Mucosa of descending colon (tissue), 3 donors: ENCODE measurements at regions not wholly inside any gene's neighbourhood (a gene's known extent, or its start where the extent isn't known, plus 50 kb on each side); places are given as distances from the start of the nearest gene placed in this dataset.

Source experiments
- ATAC-seq: fragments of 200-7000 bp; cut with Tn5 transposase; one replicate; pipeline ENCODE4 v1.9.1; 2020; ENCODE audit warnings: mild to moderate bottlenecking, moderate library complexity
- DNase-seq, 3 donors: peaks; one replicate each; pipeline ENCODE4 v3.0.0-alpha.2; 2020
- H3K36me3 ChIP-seq: fragments of 200-600 bp; one replicate; pipeline ENCODE4 v1.8.0; 2021; ENCODE audit warnings: low read depth, mild to moderate bottlenecking
- H3K4me1 ChIP-seq: fragments of 200-600 bp; one replicate; pipeline ENCODE4 v1.8.0; 2021; ENCODE audit warnings: low read depth, mild to moderate bottlenecking
- H3K4me3 ChIP-seq: fragments of 200-600 bp; one replicate; pipeline ENCODE4 v1.8.0; 2021; ENCODE audit warnings: mild to moderate bottlenecking
- H3K9me3 ChIP-seq: fragments of 200-600 bp; one replicate; pipeline ENCODE4 v1.8.0; 2021; ENCODE audit warnings: mild to moderate bottlenecking
- intact Hi-C, 2 donors: fragments of 100-400 bp; cut with DNase I in 1 of 2; cut with micrococcal nuclease in 1 of 2; formaldehyde crosslinking; loops; one replicate each; pipeline versions ENCODE4 v1.11.0 to v1.11.1; 2022; cut with DNase I, micrococcal nuclease
- TF ChIP-seq, protein P1 (sequence below): fragments of 200-600 bp; IDR thresholded peaks from one replicate; pipeline ENCODE4 v1.8.0; 2022; ENCODE audit warnings: antibody characterized with exemption, mild to moderate bottlenecking
- donor health status: DM: no; HTN: no; CAD: no; lungs with moderate emphysema.
- donor health status: DM: no; HTN: no; CAD: no.
- donor health status: DM: no; HTN: yes; CAD: no.

- H3K4me3 ChIP-seq: no peak overlapping the region
- H3K4me1 ChIP-seq: no peaks in the 10 kb centered on the region
- H3K36me3 ChIP-seq: no peaks in the 10 kb centered on the region
- ATAC-seq: no peak
- no peak for DNase-seq
- no peaks in the 10 kb centered on the region for H3K9me3 ChIP-seq
- TF ChIP-seq, protein P1, sequence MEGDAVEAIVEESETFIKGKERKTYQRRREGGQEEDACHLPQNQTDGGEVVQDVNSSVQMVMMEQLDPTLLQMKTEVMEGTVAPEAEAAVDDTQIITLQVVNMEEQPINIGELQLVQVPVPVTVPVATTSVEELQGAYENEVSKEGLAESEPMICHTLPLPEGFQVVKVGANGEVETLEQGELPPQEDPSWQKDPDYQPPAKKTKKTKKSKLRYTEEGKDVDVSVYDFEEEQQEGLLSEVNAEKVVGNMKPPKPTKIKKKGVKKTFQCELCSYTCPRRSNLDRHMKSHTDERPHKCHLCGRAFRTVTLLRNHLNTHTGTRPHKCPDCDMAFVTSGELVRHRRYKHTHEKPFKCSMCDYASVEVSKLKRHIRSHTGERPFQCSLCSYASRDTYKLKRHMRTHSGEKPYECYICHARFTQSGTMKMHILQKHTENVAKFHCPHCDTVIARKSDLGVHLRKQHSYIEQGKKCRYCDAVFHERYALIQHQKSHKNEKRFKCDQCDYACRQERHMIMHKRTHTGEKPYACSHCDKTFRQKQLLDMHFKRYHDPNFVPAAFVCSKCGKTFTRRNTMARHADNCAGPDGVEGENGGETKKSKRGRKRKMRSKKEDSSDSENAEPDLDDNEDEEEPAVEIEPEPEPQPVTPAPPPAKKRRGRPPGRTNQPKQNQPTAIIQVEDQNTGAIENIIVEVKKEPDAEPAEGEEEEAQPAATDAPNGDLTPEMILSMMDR: no peak
- intact Hi-C loops: no loop called here
Observed at GRCh38 chr9:29339387-29339786, 1766.1 kb upstream of the C9orf72 start.

DNA sequence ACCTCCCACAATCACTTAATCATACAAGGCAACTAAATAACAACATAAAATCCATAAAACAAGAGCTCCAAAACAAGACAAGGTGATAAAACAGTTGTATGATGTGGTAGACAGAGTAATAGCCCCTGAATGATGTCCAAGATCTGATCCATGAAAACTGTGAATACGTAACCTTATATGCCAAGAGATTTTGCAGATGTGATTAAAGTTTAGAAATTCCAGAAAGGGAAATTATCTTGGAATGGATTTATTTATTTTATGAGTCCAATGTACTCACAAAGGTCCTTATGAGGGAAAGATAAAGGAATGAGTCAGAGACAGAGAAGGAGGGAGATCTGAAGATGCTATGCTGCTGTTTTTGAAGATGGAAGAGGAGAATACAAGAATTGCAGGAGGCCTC, 1775.7 kb upstream of the C9orf72 start:
- Histone ChIP-seq H3K4me3 (no peak overlapping the region), H3K9me3 (no peaks in the 10 kb centered on the region), H3K4me1 (no peaks in the 10 kb centered on the region), H3K36me3 (no peaks in the 10 kb centered on the region)
- ATAC-seq: no peak
- no peak for DNase-seq
- intact Hi-C loops: no loop called here
- TF ChIP-seq, protein P1: no peak

DNA sequence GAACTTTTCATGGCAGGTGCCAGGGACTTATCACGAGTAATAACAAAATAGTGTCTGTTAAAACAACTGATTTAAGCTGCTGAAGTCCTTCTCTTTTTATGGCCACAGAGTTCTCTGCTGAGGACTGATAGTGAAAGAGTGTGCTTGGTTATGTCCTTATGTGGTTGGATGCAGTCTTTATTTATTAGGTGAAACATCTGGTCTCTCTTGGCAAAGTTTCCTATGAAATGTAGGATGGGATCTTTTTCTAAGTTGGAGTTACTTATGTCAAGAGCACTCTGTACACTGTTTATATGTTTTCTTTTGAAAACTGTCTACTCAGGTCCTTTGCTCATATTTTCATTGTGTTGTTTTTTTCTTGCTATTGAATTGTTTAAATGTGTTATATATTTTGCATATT, 1816.1 kb upstream of the C9orf72 start:
- H3K4me3 ChIP-seq: no peak overlapping the region
- no peak for DNase-seq

DNA sequence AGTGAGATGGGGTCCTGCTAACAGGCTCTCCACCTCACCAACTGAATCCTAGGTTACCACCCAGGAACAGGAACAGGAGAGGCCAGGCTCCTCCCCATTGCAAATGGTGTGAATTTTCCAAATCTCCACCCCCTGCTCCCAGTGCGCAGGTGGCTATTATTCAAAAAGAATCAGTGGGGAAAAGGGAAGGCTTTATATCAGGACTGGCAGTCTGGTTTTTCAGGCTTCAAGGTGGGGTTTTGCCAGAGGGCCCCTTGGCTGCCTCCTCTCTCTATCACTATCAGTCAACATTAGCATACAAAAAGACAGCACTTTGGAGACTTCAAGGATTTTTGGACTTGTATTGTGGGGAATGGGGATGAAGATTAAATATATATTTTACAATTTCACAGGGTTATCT, 1817.6 kb upstream of the C9orf72 start:
- intact Hi-C loops: no loop called here
- DNase-seq (no peak), ATAC-seq (no peak)
- TF ChIP-seq, protein P1: no peak
- Histone ChIP-seq H3K9me3 (no peaks in the 10 kb centered on the region), H3K4me1 (no peaks in the 10 kb centered on the region), H3K36me3 (no peaks in the 10 kb centered on the region), H3K4me3 (no peak overlapping the region)

More for the DNA sequence above, 1816.1 kb upstream of the C9orf72 start:
- H3K4me1 ChIP-seq: no peaks in the 10 kb centered on the region
- H3K36me3 ChIP-seq: no peaks in the 10 kb centered on the region
- TF ChIP-seq, protein P1: no peak
- intact Hi-C loops: no loop called here
- ATAC-seq: no peak
- H3K9me3 ChIP-seq: peaks cover 7% of the 10 kb centered on the region

- DNase-seq (no peak), ATAC-seq (no peak)
- intact Hi-C loops: no loop called here
- TF ChIP-seq, protein P1: no peak
- Histone ChIP-seq H3K9me3 (no peaks in the 10 kb centered on the region), H3K4me1 (no peaks in the 10 kb centered on the region), H3K36me3 (no peaks in the 10 kb centered on the region), H3K4me3 (no peak overlapping the region)
Observed at GRCh38 chr9:29393064-29393463, 1819.8 kb upstream of the C9orf72 start.

DNA sequence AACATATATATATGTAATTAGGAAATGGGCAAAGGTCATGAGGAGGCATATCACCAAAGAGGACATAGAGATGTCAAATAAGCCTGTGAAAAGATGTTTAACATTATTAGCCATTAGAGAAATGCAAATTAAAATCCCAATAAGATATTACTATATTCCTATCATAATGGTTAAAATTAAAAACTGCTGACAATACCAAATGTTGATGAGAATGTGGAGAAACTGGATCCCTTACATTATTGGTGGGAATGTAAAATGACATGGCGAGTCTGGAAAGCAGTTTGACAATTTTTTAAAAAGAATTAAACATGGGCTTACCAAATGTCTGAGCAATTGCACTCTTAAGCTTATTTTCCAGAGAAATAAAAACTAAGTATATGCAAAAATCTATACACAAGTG, 1821.6 kb upstream of the C9orf72 start:
- Histone ChIP-seq H3K4me1 (no peaks in the 10 kb centered on the region), H3K9me3 (no peaks in the 10 kb centered on the region), H3K4me3 (no peak overlapping the region), H3K36me3 (no peaks in the 10 kb centered on the region)
- TF ChIP-seq, protein P1: no peak
- intact Hi-C loops: no loop called here
- DNase-seq (no peak), ATAC-seq (no peak)
